GM12878 (cell line): ENCODE measurements at regions not wholly inside any gene's neighbourhood (a gene's known extent, or its start where the extent isn't known, plus 50 kb on each side); places are given as distances from the start of the nearest gene placed in this dataset.

Experiments
- ATAC-seq: fragments of 200-7000 bp; cut with Tn5 transposase; 3 replicates; pipeline ENCODE4 v1.9.1; 2020; ENCODE audit warnings: mild to moderate bottlenecking, moderate library complexity
- BruUV-seq: library from RNA; stranded (reverse); fragments of 400-500 nt; replicated peaks from 2 replicates; lab custom pipeline; 2021; lab: Mats Ljungman, UMichigan
- CTCF ChIA-PET: fragments of 300-600 bp; sonication (Branson Sonifier 250); formaldehyde crosslinking; extraction: SDS; loops from one replicate; lab custom pipeline; 2021; ENCODE audit warnings: inconsistent platforms; lab: Yijun Ruan, JAX
- POLR2A ChIA-PET: fragments of 350-600 bp; formaldehyde crosslinking; extraction: SDS; loops from one replicate; lab custom pipeline; 2021; ENCODE audit warnings: inconsistent platforms; lab: Charles Lee
- RAD21 ChIA-PET: fragments of 300-600 bp; sonication (Branson Sonifier 250); formaldehyde crosslinking; loops from one replicate; lab custom pipeline; 2023; ENCODE audit warnings: antibody characterized with exemption; ENCODE audit not compliant: unreplicated experiment; lab: Charles Lee
- SMC1A ChIA-PET: fragments of 300-600 bp; sonication (Branson Sonifier 250); formaldehyde crosslinking; loops from one replicate; lab custom pipeline; 2023; ENCODE audit not compliant: unreplicated experiment, uncharacterized antibody; lab: Charles Lee
- DNase-seq: peaks from one replicate; pipeline ENCODE4 v3.0.0-alpha.2; 2011; ENCODE audit warnings: low read depth, low spot score
- FAIRE-seq: peaks from 3 replicates; lab custom pipeline; 2011; peaks lifted over from hg19 to GRCh38; lab: Jason Lieb, UNC
- H2AFZ ChIP-seq: 2 replicates; pipeline ENCODE4 v1.6.0; 2011; ENCODE audit warnings: low read depth, low read length, control low read depth; ENCODE audit not compliant: control insufficient read depth
- H3K27ac ChIP-seq: 2 replicates; pipeline ENCODE4 v1.5.1; 2011; ENCODE audit warnings: control low read depth; ENCODE audit not compliant: control insufficient read depth, insufficient read depth
- H3K27me3 ChIP-seq, 2 experiments: replicated peaks in 1 of 2; 2 replicates each; pipeline versions ENCODE4 v1.6.0 to v1.6.1; 2011; ENCODE audit warnings: low read length in 1 of 2; ENCODE audit not compliant: control insufficient read depth in 2 of 2, insufficient read depth in 2 of 2
- H3K36me3 ChIP-seq, 2 experiments: 2 replicates each; pipeline ENCODE4 v1.5.1; 2011; ENCODE audit warnings: low read length in 1 of 2; ENCODE audit not compliant: control insufficient read depth in 2 of 2, insufficient read depth in 2 of 2
- H3K4me1 ChIP-seq: 2 replicates; pipeline ENCODE4 v1.6.1; 2011; ENCODE audit warnings: mild to moderate bottlenecking, low read length, moderate library complexity, mixed read lengths; ENCODE audit not compliant: control insufficient read depth, insufficient read depth
- H3K4me2 ChIP-seq: 2 replicates; pipeline ENCODE4 v1.6.0; 2011; ENCODE audit warnings: control low read depth; ENCODE audit not compliant: control insufficient read depth, insufficient read depth
- H3K4me3 ChIP-seq: fragments of 200-600 bp; sonication (generic); 2 replicates; pipeline ENCODE4 v1.5.1; 2016
- H3K79me2 ChIP-seq: 2 replicates; pipeline ENCODE4 v1.6.0; 2011; ENCODE audit warnings: low read length; ENCODE audit not compliant: control insufficient read depth, insufficient read depth
- H3K9ac ChIP-seq: 2 replicates; pipeline ENCODE4 v1.8.0; 2011; ENCODE audit warnings: low read length, control low read depth, mixed read lengths; ENCODE audit not compliant: control insufficient read depth, insufficient read depth
- H3K9me3 ChIP-seq: replicated peaks from 3 replicates; pipeline ENCODE4 v1.5.1; 2011; ENCODE audit warnings: mild to moderate bottlenecking, low read length; ENCODE audit not compliant: control insufficient read depth, insufficient read depth
- H4K20me1 ChIP-seq: 2 replicates; pipeline ENCODE4 v1.6.0; 2011; ENCODE audit not compliant: control insufficient read depth, insufficient read depth
- BACH1 ChIP-seq: fragments of 450-650 bp; IDR thresholded peaks from 2 replicates; pipeline ENCODE4 v1.6.1; 2017; ENCODE audit warnings: mild to moderate bottlenecking, borderline replicate concordance
- BCLAF1 ChIP-seq: fragments of 450-650 bp; IDR thresholded peaks from 2 replicates; pipeline ENCODE4 v1.6.1; 2017; ENCODE audit warnings: antibody characterized with exemption, mild to moderate bottlenecking, moderate library complexity
- CBX3 ChIP-seq: fragments of 200-600 bp; sonication (generic); IDR thresholded peaks from 2 replicates; pipeline ENCODE4 v1.6.1; 2016; ENCODE audit warnings: low read depth, borderline replicate concordance
- CHD2 ChIP-seq: IDR thresholded peaks from 2 replicates; pipeline ENCODE4 v1.6.1; 2011; ENCODE audit warnings: low read depth, low read length, improper control_type of control experiment, borderline replicate concordance
- ETV6 ChIP-seq, 2 experiments: fragments of 450-650 bp in 1 of 2; IDR thresholded peaks in 1 of 2; conservative IDR thresholded peaks in 1 of 2; 2 replicates each; pipeline ENCODE4 v1.6.1; 2014; ENCODE audit warnings: antibody characterized with exemption in 1 of 2, borderline replicate concordance in 1 of 2, low read depth in 1 of 2, mild to moderate bottlenecking in 1 of 2, moderate library complexity in 1 of 2
- SIX5 ChIP-seq: IDR thresholded peaks from 2 replicates; pipeline ENCODE4 v1.6.1; 2011; ENCODE audit warnings: mild to moderate bottlenecking, low read depth, low read length, moderate library complexity; ENCODE audit not compliant: severe bottlenecking
- SUPT20H ChIP-seq: IDR thresholded peaks from 2 replicates; pipeline ENCODE4 v1.6.1; 2011; ENCODE audit warnings: low read depth, mild to moderate bottlenecking, low read length, moderate library complexity, borderline replicate concordance; ENCODE audit not compliant: control insufficient read depth
- WGBS: methylation state at CpG from one replicate; pipeline ENCODE4 v1.1.6; 2016; ENCODE audit warnings: low lambda C conversion rate; ENCODE audit not compliant: insufficient replicate concordance, insufficient coverage; ENCODE audit errors: missing lambda C conversion rate; 5-methylcytosine and 5-hydroxymethylcytosine counted together
- in situ Hi-C: fragments of 300-500 bp; cut with MboI; formaldehyde crosslinking; loops from 9 replicates; pipeline ENCODE4 v1.14.3; 2018; ENCODE audit warnings: mixed read lengths
- intact Hi-C: fragments of 100-400 bp; cut with micrococcal nuclease; formaldehyde crosslinking; loops from one replicate; pipeline ENCODE4 v1.14.2; 2022; ENCODE audit not compliant: unreplicated experiment

GRCh38 chr22:47724751-47725150 is 962.3 kb downstream of the TBC1D22A start:
- WGBS: 0% methylated on average over 2 of the region's 2 CpGs
- CTCF ChIA-PET: interaction anchor here (0.7 to 0.8 kb wide), 2 partner anchors 113 to 160 kb away, joined by 3 to 4 read pairs; no protein-coding TSS in a partner anchor
- Histone ChIP-seq H3K4me1 (no peaks in the 10 kb centered on the region), H3K9ac (no peak overlapping the region)
- intact Hi-C loops: no loop called here
- TF ChIP-seq SIX5 (no peak), SUPT20H (no peak), ETV6 (conservative IDR thresholded peaks at IDR 0.05 in 1 of 2, IDR thresholded peaks at IDR 0.05 in 1 of 2; ENCODE audit: borderline replicate concordance in 1 of 2, low read depth in 1 of 2) (no peak), CBX3 (no peak), BACH1 (no peak), BCLAF1 (no peak), CHD2 (no peak)
- TF ChIP-seq, all 136 proteins: peak for 0
- no peaks in the 10 kb centered on the region for H3K36me3 ChIP-seq
- H3K27ac ChIP-seq: no peak overlapping the region
- H4K20me1 ChIP-seq: no peaks in the 10 kb centered on the region
- ChIA-PET POLR2A (no interaction called here), SMC1A (no interaction called here), RAD21 (no interaction called here)
- no peak overlapping the region for H3K4me2 ChIP-seq
- no peaks in the 10 kb centered on the region for H3K79me2 ChIP-seq
- ATAC-seq (no peak), FAIRE-seq (no peak), DNase-seq (no peak)
- in situ Hi-C loops: no loop called here
- H3K9me3 ChIP-seq: no peaks in the 10 kb centered on the region
- BruUV-seq: no TSS peak
- no peak overlapping the region for H2AFZ ChIP-seq
- H3K4me3 ChIP-seq: no peak overlapping the region
- no peaks in the 10 kb centered on the region for H3K27me3 ChIP-seq
